ENCODE measurements at regions not wholly inside any gene's neighbourhood (a gene's known extent, or its start where the extent isn't known, plus 50 kb on each side); places are given as distances from the start of the nearest gene placed in this dataset.

- TF ChIP-seq FOXP2 (optimal IDR thresholded peaks at IDR 0.05; ENCODE audit: borderline replicate concordance, extremely low read depth, extremely low read length, insufficient read depth) = no peak
- no peak for TF ChIP-seq REST (IDR thresholded peaks at IDR 0.05; ENCODE audit: insufficient read depth in 1 of 2, low read depth in 2 of 2, low read length in 2 of 2)
- TF ChIP-seq POLR2AphosphoS5 (IDR thresholded peaks at IDR 0.05; ENCODE audit: low read depth, low read length) = no peak
- no peak for TF ChIP-seq TAF1 (IDR thresholded peaks at IDR 0.05; ENCODE audit: borderline replicate concordance, insufficient read depth, low read length)
- TF ChIP-seq SIN3A (IDR thresholded peaks at IDR 0.05; ENCODE audit: borderline replicate concordance, insufficient read depth, low read length) = no peak
Observed at GRCh38 chr15:25981114-25981513, 118.0 kb upstream of the ATP10A start.

- TF ChIP-seq TAF1 (IDR thresholded peaks at IDR 0.05; ENCODE audit: borderline replicate concordance, insufficient read depth, low read length) (no peak), FOXP2 (optimal IDR thresholded peaks at IDR 0.05; ENCODE audit: borderline replicate concordance, extremely low read depth, extremely low read length, insufficient read depth) (no peak), SIN3A (IDR thresholded peaks at IDR 0.05; ENCODE audit: borderline replicate concordance, insufficient read depth, low read length) (no peak), REST (IDR thresholded peaks at IDR 0.05; ENCODE audit: insufficient read depth in 1 of 2, low read depth in 2 of 2, low read length in 2 of 2) (no peak)
Observed at GRCh38 chr15:25972141-25972675, 109.1 kb upstream of the ATP10A start.

- TF ChIP-seq REST (IDR thresholded peaks at IDR 0.05; ENCODE audit: insufficient read depth in 1 of 2, low read depth in 2 of 2, low read length in 2 of 2) (no peak), POLR2AphosphoS5 (IDR thresholded peaks at IDR 0.05; ENCODE audit: low read depth, low read length) (no peak), FOXP2 (optimal IDR thresholded peaks at IDR 0.05; ENCODE audit: borderline replicate concordance, extremely low read depth, extremely low read length, insufficient read depth) (no peak), TAF1 (IDR thresholded peaks at IDR 0.05; ENCODE audit: borderline replicate concordance, insufficient read depth, low read length) (no peak), SIN3A (IDR thresholded peaks at IDR 0.05; ENCODE audit: borderline replicate concordance, insufficient read depth, low read length) (no peak)
Observed at GRCh38 chr15:25971053-25971452, 107.9 kb upstream of the ATP10A start.

GRCh38 chr15:25969886-25970285 is 106.8 kb upstream of the ATP10A start:
- no peak for TF ChIP-seq SIN3A (IDR thresholded peaks at IDR 0.05; ENCODE audit: borderline replicate concordance, insufficient read depth, low read length)
- TF ChIP-seq REST (IDR thresholded peaks at IDR 0.05; ENCODE audit: insufficient read depth in 1 of 2, low read depth in 2 of 2, low read length in 2 of 2) = no peak
- TF ChIP-seq POLR2AphosphoS5 (IDR thresholded peaks at IDR 0.05; ENCODE audit: low read depth, low read length) = no peak
- no peak for TF ChIP-seq TAF1 (IDR thresholded peaks at IDR 0.05; ENCODE audit: borderline replicate concordance, insufficient read depth, low read length)
- no peak for TF ChIP-seq FOXP2 (optimal IDR thresholded peaks at IDR 0.05; ENCODE audit: borderline replicate concordance, extremely low read depth, extremely low read length, insufficient read depth)

GRCh38 chr15:25967116-25967515 is 104.0 kb upstream of the ATP10A start:
- TF ChIP-seq SIN3A (IDR thresholded peaks at IDR 0.05; ENCODE audit: borderline replicate concordance, insufficient read depth, low read length) = no peak
- no peak for TF ChIP-seq TAF1 (IDR thresholded peaks at IDR 0.05; ENCODE audit: borderline replicate concordance, insufficient read depth, low read length)
